GM19023 (cell line): ENCODE measurements at regions not wholly inside any gene's neighbourhood (a gene's known extent, or its start where the extent isn't known, plus 50 kb on each side); places are given as distances from the start of the nearest gene placed in this dataset.

Source experiments
- ATAC-seq: cut with Tn5 transposase; IDR thresholded peaks from one replicate; pipeline ENCODE4 v1.9.1; 2021; ENCODE audit warnings: mild to moderate bottlenecking, moderate library complexity; ENCODE audit not compliant: unreplicated experiment

GRCh38 chr12:25818596-25819390 is 139.7 kb upstream of the RASSF8 start:
- ATAC-seq, result no peak

- ATAC-seq, result no peak
Measured at GRCh38 chr12:25819691-25820090, 138.8 kb upstream of the RASSF8 start.

- ATAC-seq, result no peak
Measured at GRCh38 chr12:25822281-25822680, 136.2 kb upstream of the RASSF8 start.

- ATAC-seq, result no peak
Measured at GRCh38 chr12:25824734-25825133, 133.7 kb upstream of the RASSF8 start.

GRCh38 chr12:25825446-25825845 is 133.0 kb upstream of the RASSF8 start:
- no peak for ATAC-seq

- no peak for ATAC-seq
Measured at GRCh38 chr12:25827141-25827540, 131.3 kb upstream of the RASSF8 start.

GRCh38 chr12:25827747-25828146 is 130.7 kb upstream of the RASSF8 start:
- no peak for ATAC-seq

GRCh38 chr12:25828188-25828587 is 130.3 kb upstream of the RASSF8 start:
- ATAC-seq, result no peak

GRCh38 chr12:25829192-25829591 is 129.3 kb upstream of the RASSF8 start:
- no peak for ATAC-seq

GRCh38 chr12:25830456-25830855 is 128.0 kb upstream of the RASSF8 start:
- ATAC-seq, result no peak

GRCh38 chr12:25833657-25834056 is 124.8 kb upstream of the RASSF8 start:
- ATAC-seq, result no peak

- no peak for ATAC-seq
Measured at GRCh38 chr12:25835385-25835784, 123.1 kb upstream of the RASSF8 start.

- no peak for ATAC-seq
Measured at GRCh38 chr12:25838007-25838406, 120.5 kb upstream of the RASSF8 start.

GRCh38 chr12:25839470-25839869 is 119.0 kb upstream of the RASSF8 start:
- ATAC-seq, result no peak

GRCh38 chr12:25840678-25841465 is 117.6 kb upstream of the RASSF8 start:
- ATAC-seq, result no peak

- no peak for ATAC-seq
Measured at GRCh38 chr12:25842254-25842653, 116.2 kb upstream of the RASSF8 start.

GRCh38 chr12:25843976-25844375 is 114.5 kb upstream of the RASSF8 start:
- ATAC-seq, result no peak

GRCh38 chr12:25845415-25845814 is 113.1 kb upstream of the RASSF8 start:
- no peak for ATAC-seq

GRCh38 chr12:25852792-25853191 is 105.7 kb upstream of the RASSF8 start:
- ATAC-seq, result no peak

- ATAC-seq, result no peak
Measured at GRCh38 chr12:25853316-25854095, 105.0 kb upstream of the RASSF8 start.

GRCh38 chr12:25854991-25855390 is 103.5 kb upstream of the RASSF8 start:
- no peak for ATAC-seq
